Skeletal muscle cell (primary cell): ENCODE measurements at regions not wholly inside any gene's neighbourhood (a gene's known extent, or its start where the extent isn't known, plus 50 kb on each side); places are given as distances from the start of the nearest gene placed in this dataset.
A peak's percentile ranks its signal among the peaks of the same experiment; 100 is the strongest.

Experiments
- DNase-seq: peaks from one replicate; pipeline ENCODE4 v3.0.0-alpha.2; 2010; ENCODE audit warnings: low read depth
- H3K4me3 ChIP-seq: 2 replicates; pipeline ENCODE4 v1.5.1; 2011; ENCODE audit warnings: low read depth, mild to moderate bottlenecking, control low read depth, low read length, moderate library complexity

GRCh38 chr6:112806163-112806865 lies 459.2 kb downstream of the RFPL4B start:
- no peak for DNase-seq
- no peak overlapping the region for H3K4me3 ChIP-seq

DNA sequence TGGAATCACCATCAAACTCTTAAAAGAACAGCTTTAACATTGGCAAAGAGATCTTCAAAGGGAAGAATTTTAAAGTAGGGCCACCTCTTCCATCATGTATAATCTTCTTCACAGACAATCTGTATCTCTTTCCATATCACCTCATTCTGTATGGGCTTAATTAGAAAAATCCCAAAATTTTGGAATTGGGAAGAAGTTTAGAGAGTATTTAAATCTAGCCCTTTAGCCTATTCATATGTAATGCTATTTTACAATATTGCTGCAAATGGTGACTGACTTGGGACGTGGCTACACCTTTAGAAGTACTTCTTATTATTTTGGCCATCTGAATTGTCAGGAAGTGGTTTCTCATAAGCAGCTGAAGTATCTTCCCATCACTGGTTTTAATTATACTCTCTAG lies 474.3 kb downstream of the RFPL4B start:
- no peak for DNase-seq
- H3K4me3 ChIP-seq = no peak overlapping the region

- no peak overlapping the region for H3K4me3 ChIP-seq
- no peak for DNase-seq
These were observed 475.6 kb downstream of the RFPL4B start for GRCh38 chr6:112822769-112823168.

- H3K4me3 ChIP-seq = no peak overlapping the region
- DNase-seq = no peak
These were observed 480.7 kb downstream of the RFPL4B start for GRCh38 chr6:112827793-112828192.

DNA sequence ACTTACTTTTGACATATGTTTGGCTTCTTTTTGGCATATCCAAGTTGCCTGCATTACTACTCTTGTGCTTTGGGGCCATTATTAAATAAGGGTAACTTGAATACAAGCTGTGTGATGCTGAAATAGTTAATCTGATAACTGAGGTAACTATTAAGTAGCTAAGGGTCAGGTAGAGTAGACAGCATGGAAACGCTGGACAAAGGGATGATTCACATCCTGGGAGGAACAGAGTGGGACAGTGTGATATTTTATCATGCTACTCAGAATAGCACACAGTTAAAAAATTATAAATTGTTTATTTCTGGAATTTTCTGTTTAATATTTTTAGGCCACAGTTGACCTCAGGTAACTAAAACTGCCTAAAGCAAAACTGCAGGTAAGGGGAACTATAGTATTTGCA lies 483.9 kb downstream of the RFPL4B start:
- no peak for DNase-seq
- no peak overlapping the region for H3K4me3 ChIP-seq

DNA sequence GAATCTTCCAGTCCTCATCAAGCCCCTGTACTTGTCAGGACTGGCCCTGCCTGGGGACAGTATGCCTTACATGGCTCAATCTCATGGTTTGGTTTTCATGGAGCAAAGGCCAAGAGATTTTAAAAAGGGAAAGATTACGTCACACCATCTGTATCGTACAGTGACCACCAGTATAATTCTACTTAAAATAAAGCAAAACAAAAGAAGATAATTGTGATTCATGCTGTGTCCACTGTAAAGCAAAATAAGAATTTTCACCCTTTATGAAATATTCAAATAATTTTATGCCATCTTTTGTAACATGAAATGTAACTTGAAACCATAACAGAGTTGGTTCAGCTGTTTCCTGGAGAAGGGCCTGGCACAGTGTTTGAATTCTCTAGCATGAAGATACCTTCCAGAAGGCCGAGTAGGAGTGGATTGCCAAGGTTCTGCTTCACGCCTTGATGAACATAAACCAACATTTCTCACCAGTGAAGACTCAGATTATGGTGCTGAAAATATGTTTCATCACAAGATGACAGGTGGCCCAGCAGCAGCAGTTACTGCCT lies 486.5 kb downstream of the RFPL4B start:
- peak; percentile 36 for DNase-seq
- no peak overlapping the region for H3K4me3 ChIP-seq

- H3K4me3 ChIP-seq = no peak overlapping the region
- DNase-seq = no peak
These were observed 487.9 kb downstream of the RFPL4B start for GRCh38 chr6:112835078-112835477.

- H3K4me3 ChIP-seq = no peak overlapping the region
- peak; percentile 44 for DNase-seq
These were observed 492.4 kb downstream of the RFPL4B start for GRCh38 chr6:112839525-112839961.

- no peak for DNase-seq
These were observed 494.6 kb downstream of the RFPL4B start for GRCh38 chr6:112841553-112842329.

GRCh38 chr6:112842330-112842685 lies 495.2 kb downstream of the RFPL4B start:
- DNase-seq = no peak

More at GRCh38 chr6:112841553-112842329, 494.6 kb downstream of the RFPL4B start:
- no peak overlapping the region for H3K4me3 ChIP-seq

DNA sequence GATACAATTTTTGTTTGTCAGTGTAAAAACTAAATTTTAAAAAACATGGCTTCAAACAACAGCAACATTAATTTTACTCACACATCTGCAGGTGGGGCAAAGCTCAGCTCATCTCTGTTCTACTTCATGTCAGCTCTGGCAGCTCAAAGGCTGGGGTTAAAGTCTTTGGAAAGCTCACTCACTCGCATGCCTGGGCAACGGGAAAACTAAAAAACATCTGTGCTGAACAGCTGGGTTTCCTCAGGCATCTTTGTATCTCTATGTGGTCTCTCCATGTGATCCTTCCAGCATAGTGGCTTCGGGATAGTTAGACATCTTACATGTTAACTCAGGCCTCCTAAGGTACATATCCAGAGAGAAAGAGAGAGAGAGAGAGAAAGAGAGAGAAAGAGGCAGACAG lies 499.6 kb downstream of the RFPL4B start:
- H3K4me3 ChIP-seq = no peak overlapping the region
- no peak for DNase-seq

More at GRCh38 chr6:112842330-112842685, 495.2 kb downstream of the RFPL4B start:
- H3K4me3 ChIP-seq = no peak overlapping the region

GRCh38 chr6:112851146-112851545 lies 504.0 kb downstream of the RFPL4B start:
- DNase-seq = no peak
- H3K4me3 ChIP-seq = no peak overlapping the region

GRCh38 chr6:112853162-112853561 lies 506.0 kb downstream of the RFPL4B start:
- DNase-seq = no peak
- no peak overlapping the region for H3K4me3 ChIP-seq

DNA sequence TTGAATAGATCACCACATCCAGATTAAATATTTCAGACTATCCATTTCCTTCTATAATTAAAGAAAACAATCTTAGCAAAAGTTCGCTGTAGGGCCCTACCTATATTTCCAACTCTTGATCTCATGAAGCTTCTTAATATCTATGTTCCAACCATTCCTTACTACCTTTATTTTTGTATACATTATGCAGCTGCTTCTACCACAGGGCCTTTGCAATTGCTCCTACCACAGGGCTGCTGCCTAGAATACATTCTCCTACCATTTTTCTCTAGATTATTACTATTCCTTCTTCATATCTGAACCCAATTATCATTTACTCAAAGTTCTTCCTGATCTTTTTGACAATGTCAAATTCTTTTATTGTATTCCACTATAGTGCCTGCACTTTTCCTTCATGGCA lies 516.6 kb downstream of the RFPL4B start:
- no peak for DNase-seq
- H3K4me3 ChIP-seq = no peak overlapping the region

DNA sequence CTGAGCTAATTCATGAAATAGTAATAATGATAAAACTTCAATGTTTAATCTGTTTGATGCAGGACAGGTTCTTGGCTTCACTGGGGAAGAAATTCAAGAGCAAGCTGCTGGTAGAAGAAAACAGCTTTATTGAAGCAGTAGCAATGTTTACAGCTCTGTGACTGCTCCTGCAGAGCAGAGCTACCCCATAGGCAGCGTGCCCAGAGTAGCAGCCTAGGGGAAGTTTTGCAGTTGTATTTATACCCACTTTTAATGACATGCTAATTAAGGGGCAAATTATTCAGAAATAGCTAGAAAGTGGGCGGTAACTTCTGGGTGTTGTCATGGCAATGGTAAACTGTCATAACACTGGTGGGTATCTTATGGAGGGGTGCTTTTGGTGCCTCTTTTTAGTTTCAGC lies 518.0 kb downstream of the RFPL4B start:
- DNase-seq = no peak
- H3K4me3 ChIP-seq = no peak overlapping the region

GRCh38 chr6:112874881-112875280 lies 527.8 kb downstream of the RFPL4B start:
- no peak overlapping the region for H3K4me3 ChIP-seq
- no peak for DNase-seq

DNA sequence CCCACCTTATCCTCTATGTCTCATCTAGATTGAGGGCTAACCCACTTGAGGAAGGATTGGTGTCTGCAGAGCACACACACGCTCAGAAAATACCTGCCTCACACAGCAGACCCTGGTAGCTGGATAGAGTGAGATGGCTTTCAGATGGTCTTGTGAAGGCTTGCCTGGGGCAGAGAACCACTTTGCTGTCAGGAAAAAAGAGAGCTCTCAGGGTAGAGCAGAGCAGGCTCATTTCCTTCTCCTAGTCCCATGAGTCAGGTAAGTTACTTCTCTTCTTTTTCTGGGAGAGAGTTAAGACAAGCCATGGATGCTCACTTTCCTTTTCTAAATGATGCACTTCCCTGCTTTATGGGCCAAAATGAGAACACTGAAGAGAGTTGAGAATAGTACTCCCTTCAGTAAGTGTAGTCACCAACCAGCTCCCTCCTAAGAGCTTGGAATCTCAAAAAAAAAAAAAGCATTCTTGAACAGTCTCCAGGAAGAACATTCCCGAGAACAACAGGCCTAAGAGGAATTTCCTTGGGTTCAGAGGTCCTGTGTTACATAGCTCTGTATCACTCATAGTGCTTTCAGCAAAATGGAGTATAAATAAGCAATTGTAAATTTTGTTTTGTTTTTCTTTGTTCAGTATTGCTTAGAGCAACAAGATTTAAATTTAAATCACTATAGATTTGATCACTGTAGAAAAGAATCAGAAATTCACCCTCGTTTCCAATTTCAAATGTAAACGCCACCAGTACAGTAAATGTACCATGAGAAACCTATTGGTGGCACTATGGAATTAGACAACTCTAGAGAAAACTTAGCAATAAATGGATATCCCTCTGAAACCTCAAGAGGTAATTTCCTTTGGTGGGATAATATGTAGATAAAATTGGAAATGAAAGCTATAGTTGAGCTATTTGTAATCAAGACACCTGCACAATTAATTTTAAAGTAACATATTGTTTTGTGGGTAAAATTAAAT lies 530.3 kb downstream of the RFPL4B start:
- H3K4me3 ChIP-seq = no peak overlapping the region
- peak; percentile 86 for DNase-seq

DNA sequence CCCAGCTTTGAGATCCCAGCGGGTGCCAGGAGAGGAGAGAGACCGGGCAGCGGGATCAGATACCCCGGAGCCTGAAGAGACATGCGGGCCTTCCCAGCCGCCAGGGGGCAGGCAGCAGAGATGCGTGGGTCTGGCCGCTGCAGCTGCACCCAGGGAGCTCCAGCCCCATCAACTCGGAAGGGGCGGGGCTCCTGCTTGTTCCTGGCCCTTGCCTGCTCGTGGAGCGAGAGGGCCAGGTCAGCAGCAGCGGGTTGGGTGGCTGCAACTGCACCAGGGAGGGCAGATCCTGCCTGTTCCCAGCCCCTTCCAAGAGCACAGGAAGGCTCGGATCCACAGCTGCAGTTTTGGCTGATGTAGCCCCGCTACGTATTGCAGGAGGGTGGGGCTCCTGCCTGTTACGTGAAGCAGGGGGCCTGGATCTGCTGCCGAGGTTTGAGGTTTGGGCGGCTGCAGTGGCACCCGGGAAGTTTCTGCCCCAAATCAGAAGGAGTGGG lies 532.8 kb downstream of the RFPL4B start:
- H3K4me3 ChIP-seq = no peak overlapping the region
- DNase-seq = no peak

GRCh38 chr6:112881027-112881426 lies 533.9 kb downstream of the RFPL4B start:
- peak; percentile 44 for DNase-seq
- no peak overlapping the region for H3K4me3 ChIP-seq
